ENCODE measurements at regions not wholly inside any gene's neighbourhood (a gene's known extent, or its start where the extent isn't known, plus 50 kb on each side); places are given as distances from the start of the nearest gene placed in this dataset.

GRCh38 chr9:73067074-73067473 is 84.6 kb upstream of the ANXA1 start:
- TF ChIP-seq RXRA (IDR thresholded peaks at IDR 0.05) (no peak), RAD21 (IDR thresholded peaks at IDR 0.05) (peak in 1 of 2 donors; percentile 64), HNF4G (IDR thresholded peaks at IDR 0.05) (no peak), MAX (IDR thresholded peaks at IDR 0.05) (no peak), FOXA1 (IDR thresholded peaks at IDR 0.05) (no peak), HNF4A (conservative IDR thresholded peaks at IDR 0.05) (no peak), CTCF (IDR thresholded peaks at IDR 0.05; ENCODE audit: low read depth, low read length, missing input control) (no peak)

GRCh38 chr9:73065439-73065838 is 86.2 kb upstream of the ANXA1 start:
- WGBS, result 91% methylated on average over 6 of the region's 6 CpGs
- H3K27ac ChIP-seq (ENCODE audit: low read depth in 1 of 2, low read length in 2 of 2), result no peak overlapping the region
- no peaks in the 10 kb centered on the region for H3K27me3 ChIP-seq (ENCODE audit: control insufficient read depth in 4 of 4, insufficient read depth in 4 of 4, low read length in 3 of 4)
- H3K36me3 ChIP-seq (ENCODE audit: control insufficient read depth in 4 of 4, insufficient read depth in 3 of 4, low read depth in 1 of 4, low read length in 3 of 4), result no peaks in the 10 kb centered on the region
- H3K4me3 ChIP-seq (ENCODE audit: low read depth in 1 of 3, low read length in 3 of 3), result no peak overlapping the region
- H3K9me3 ChIP-seq (ENCODE audit: control insufficient read depth in 4 of 4, low read length in 3 of 4), result no peaks in the 10 kb centered on the region
- TF ChIP-seq RAD21 (IDR thresholded peaks at IDR 0.05) (no peak), HNF4A (conservative IDR thresholded peaks at IDR 0.05) (no peak), HNF4G (IDR thresholded peaks at IDR 0.05) (no peak), REST (IDR thresholded peaks at IDR 0.05) (no peak), TAF1 (conservative IDR thresholded peaks at IDR 0.05) (no peak), GABPA (IDR thresholded peaks at IDR 0.05 in 1 of 2, conservative IDR thresholded peaks at IDR 0.05 in 1 of 2) (no peak), EGR1 (IDR thresholded peaks at IDR 0.05; ENCODE audit: low read depth in 2 of 2) (no peak), CTCF (IDR thresholded peaks at IDR 0.05; ENCODE audit: low read depth, low read length, missing input control) (no peak), YY1 (IDR thresholded peaks at IDR 0.05) (no peak), ZBTB33 (IDR thresholded peaks at IDR 0.05) (no peak), MAX (IDR thresholded peaks at IDR 0.05) (no peak), ATF3 (IDR thresholded peaks at IDR 0.05) (no peak), NR2F2 (IDR thresholded peaks at IDR 0.05) (no peak)
- no peak for DNase-seq (ENCODE audit: low spot score)
- no peak overlapping the region for H3K9ac ChIP-seq (ENCODE audit: low read depth in 1 of 2, low read length in 2 of 2)
- H3K4me1 ChIP-seq (ENCODE audit: control insufficient read depth in 4 of 4, insufficient read depth in 4 of 4, low read length in 3 of 4), result no peaks in the 10 kb centered on the region

More at GRCh38 chr9:73067074-73067473, 84.6 kb upstream of the ANXA1 start:
- Histone ChIP-seq H3K27ac (ENCODE audit: low read depth in 1 of 2, low read length in 2 of 2) (no peak overlapping the region), H3K9me3 (ENCODE audit: control insufficient read depth in 4 of 4, low read length in 3 of 4) (no peaks in the 10 kb centered on the region), H3K27me3 (ENCODE audit: control insufficient read depth in 4 of 4, insufficient read depth in 4 of 4, low read length in 3 of 4) (no peaks in the 10 kb centered on the region), H3K36me3 (ENCODE audit: control insufficient read depth in 4 of 4, insufficient read depth in 3 of 4, low read depth in 1 of 4, low read length in 3 of 4) (no peaks in the 10 kb centered on the region), H3K9ac (ENCODE audit: low read depth in 1 of 2, low read length in 2 of 2) (no peak overlapping the region), H3K4me1 (ENCODE audit: control insufficient read depth in 4 of 4, insufficient read depth in 4 of 4, low read length in 3 of 4) (no peaks in the 10 kb centered on the region), H3K4me3 (ENCODE audit: low read depth in 1 of 3, low read length in 3 of 3) (no peak overlapping the region)
- WGBS, result 91% methylated on average over 2 of the region's 2 CpGs
- DNase-seq (ENCODE audit: low spot score), result no peak

All from liver (tissue), 8 donors.